GM13977 (cell line): ENCODE measurements at regions not wholly inside any gene's neighbourhood (a gene's known extent, or its start where the extent isn't known, plus 50 kb on each side); places are given as distances from the start of the nearest gene placed in this dataset.

Experiments
- DNase-seq: peaks from one replicate; pipeline ENCODE4 v3.0.0; 2012; ENCODE audit warnings: low spot score
- in situ Hi-C: fragments of 300-500 bp; cut with MboI; formaldehyde crosslinking; loops from one replicate; pipeline ENCODE4 v1.12.0; 2022; ENCODE audit warnings: low sequenced_read_pairs, low pct_unique_long_range_greater_than_20kb, mixed read lengths, inconsistent platforms; ENCODE audit not compliant: unreplicated experiment
- TF ChIP-seq, protein P1 (sequence below): IDR thresholded peaks from 2 replicates; pipeline ENCODE4 v1.5.1; 2012; ENCODE audit warnings: mild to moderate bottlenecking, control low read depth; ENCODE audit not compliant: insufficient read depth; ENCODE audit errors: extremely low read depth, missing control alignments

DNA sequence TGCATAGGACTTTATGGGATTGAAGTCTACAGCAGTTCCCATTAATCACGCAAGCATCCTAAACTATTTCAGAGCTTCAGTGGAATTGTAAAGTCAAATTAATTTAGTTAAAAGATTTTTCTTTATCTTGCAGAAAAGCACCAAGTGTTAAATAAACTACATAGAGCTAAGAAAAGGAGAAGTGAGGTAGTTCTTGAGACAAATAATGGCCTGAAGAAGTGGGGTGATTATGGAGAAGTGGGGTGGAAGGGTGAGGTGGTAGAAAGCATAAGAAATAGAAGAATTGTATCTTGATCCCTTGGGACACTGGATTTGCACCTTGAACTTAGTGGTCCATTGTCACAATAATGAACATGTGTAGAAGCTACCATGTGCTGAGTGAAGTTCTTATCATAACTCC, 121.7 kb upstream of the LINC00305 start:
- in situ Hi-C loops: no loop called here
- TF ChIP-seq, protein P1, sequence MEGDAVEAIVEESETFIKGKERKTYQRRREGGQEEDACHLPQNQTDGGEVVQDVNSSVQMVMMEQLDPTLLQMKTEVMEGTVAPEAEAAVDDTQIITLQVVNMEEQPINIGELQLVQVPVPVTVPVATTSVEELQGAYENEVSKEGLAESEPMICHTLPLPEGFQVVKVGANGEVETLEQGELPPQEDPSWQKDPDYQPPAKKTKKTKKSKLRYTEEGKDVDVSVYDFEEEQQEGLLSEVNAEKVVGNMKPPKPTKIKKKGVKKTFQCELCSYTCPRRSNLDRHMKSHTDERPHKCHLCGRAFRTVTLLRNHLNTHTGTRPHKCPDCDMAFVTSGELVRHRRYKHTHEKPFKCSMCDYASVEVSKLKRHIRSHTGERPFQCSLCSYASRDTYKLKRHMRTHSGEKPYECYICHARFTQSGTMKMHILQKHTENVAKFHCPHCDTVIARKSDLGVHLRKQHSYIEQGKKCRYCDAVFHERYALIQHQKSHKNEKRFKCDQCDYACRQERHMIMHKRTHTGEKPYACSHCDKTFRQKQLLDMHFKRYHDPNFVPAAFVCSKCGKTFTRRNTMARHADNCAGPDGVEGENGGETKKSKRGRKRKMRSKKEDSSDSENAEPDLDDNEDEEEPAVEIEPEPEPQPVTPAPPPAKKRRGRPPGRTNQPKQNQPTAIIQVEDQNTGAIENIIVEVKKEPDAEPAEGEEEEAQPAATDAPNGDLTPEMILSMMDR: no peak
- DNase-seq: no peak

DNA sequence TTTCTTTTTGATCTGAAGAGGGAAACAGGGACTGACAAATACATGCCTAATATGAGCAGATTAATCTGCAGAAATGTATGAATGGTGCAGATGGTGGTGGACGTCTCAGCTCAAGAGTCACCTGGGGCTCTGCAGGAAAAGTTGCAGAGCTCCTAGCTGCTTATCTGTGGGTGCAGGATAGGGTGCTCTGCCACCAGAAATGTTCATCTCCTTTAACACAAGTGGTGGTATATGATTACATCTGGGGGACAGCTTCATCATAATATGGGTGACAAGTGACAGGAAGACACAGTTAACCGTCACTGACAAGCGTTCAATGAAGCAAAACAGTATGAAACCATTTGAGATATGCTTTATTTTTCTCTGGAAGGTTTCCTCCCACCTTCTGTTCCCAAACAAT, 121.2 kb upstream of the LINC00305 start:
- TF ChIP-seq, protein P1: no peak
- in situ Hi-C loops: no loop called here
- DNase-seq: no peak

DNA sequence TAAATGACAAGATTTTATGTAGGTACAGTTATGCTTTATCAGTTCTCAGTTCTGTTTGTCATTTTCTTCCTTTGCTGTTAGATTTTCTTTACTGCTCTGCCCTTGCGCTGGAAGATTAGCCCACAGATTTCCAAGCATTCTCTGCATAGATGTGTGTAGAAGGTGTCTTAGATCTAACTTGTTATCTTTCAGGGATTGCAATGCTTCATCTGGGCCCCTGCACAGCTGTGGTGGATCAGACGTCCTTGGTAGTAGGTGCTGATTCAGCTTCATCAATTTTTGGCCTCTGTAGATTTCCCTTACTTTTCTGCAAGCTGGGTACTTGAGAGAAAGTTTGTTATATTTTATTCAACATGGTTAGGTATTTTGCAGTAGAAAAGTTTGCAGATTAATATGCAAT, 115.3 kb upstream of the LINC00305 start:
- DNase-seq: no peak
- in situ Hi-C loops: no loop called here
- TF ChIP-seq, protein P1: no peak

DNA sequence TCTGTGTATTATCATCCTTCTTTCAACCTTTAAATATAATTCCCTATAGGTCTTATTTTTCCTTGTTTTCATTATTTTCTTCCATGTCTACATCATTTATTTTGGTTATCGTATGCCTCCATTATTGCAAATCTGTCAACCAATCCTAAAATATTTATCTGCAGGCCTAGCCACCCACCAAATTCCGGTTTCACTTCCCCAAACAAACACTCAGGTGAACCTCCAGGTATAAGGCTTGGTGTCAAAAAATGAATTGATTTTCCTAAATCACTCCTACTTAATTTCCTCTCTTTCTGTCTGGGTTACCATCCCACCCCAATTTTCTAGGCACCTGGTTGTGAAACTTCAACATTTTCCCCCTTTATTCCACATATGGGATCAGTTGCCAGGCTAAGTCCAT, 111.9 kb upstream of the LINC00305 start:
- no peak for DNase-seq
- TF ChIP-seq, protein P1: no peak
- in situ Hi-C loops: no loop called here

DNA sequence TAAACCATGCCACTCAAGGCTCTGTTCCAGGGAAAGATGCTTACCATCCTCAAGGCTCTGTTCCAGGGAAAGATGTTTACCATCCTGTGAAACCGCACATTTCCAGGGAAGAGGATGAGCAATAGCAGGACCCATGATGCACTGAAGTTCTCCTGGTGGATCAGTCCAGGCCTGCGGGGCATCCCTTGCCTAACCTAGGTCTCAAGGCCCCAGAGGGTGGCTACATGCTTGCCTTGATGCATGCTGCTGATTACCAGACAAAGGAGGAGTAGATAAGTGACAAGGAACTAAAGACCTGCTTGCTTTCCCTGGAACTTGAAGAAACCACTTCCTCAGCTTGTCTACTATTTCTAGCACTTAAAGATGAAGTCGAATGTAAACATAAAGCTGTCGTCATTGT, 111.0 kb upstream of the LINC00305 start:
- DNase-seq: no peak
- in situ Hi-C loops: no loop called here
- TF ChIP-seq, protein P1: no peak

DNA sequence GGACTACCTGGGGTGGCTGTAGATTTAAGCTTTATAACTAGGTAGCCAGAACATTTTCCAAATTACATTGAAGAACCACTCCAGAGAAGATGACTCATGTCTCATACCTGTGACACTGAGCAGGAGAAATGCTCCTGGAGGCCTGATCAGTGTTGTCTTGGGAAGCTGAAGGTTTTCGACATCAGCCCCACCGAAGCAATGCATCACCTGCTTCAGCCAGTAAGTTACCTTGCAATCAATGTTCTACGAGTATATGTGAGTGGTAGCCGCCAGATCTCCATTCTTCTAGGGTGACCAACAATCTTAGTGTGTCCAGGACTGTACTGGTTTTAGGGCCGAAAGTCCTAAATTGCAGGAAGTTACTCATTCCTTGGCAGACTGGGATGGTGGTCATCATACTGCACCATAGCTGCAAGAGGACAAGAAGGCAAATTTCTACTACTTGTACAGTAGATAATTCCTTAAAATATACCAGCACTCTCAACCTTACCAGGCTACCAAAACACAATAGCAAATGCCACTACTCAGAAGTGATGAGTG, 109.3 kb upstream of the LINC00305 start:
- in situ Hi-C loops: no loop called here
- TF ChIP-seq, protein P1: no peak

More for the DNA sequence above, 109.3 kb upstream of the LINC00305 start:
- DNase-seq: no peak
